H9 (cell line): ENCODE measurements at regions not wholly inside any gene's neighbourhood (a gene's known extent, or its start where the extent isn't known, plus 50 kb on each side); places are given as distances from the start of the nearest gene placed in this dataset.

Source experiments
- DNase-seq: peaks from one replicate; pipeline ENCODE4 v3.0.0-alpha.2; 2017
- H2AFZ ChIP-seq: one replicate; pipeline ENCODE4 v1.6.1; 2013; ENCODE audit warnings: mild to moderate bottlenecking, low read length, control low read depth, moderate library complexity
- H2AK5ac ChIP-seq: 2 replicates; pipeline ENCODE4 v1.6.1; 2013; ENCODE audit warnings: low read length, control low read depth, mixed read lengths; ENCODE audit not compliant: insufficient read length
- H2BK120ac ChIP-seq: one replicate; pipeline ENCODE4 v1.6.1; 2013; ENCODE audit warnings: low read depth, mild to moderate bottlenecking, low read length, control low read depth, inconsistent platforms; ENCODE audit not compliant: poor library complexity, severe bottlenecking
- H2BK12ac ChIP-seq: 2 replicates; pipeline ENCODE4 v1.6.1; 2013; ENCODE audit warnings: low read length, control low read depth, mixed read lengths, low read depth; ENCODE audit not compliant: insufficient read length
- H2BK15ac ChIP-seq: 2 replicates; pipeline ENCODE4 v1.6.1; 2013; ENCODE audit warnings: low read depth, low read length, control low read depth
- H2BK20ac ChIP-seq: one replicate; pipeline ENCODE4 v1.6.1; 2013; ENCODE audit warnings: low read depth, mild to moderate bottlenecking, low read length, control low read depth, inconsistent platforms; ENCODE audit not compliant: poor library complexity, severe bottlenecking
- H2BK5ac ChIP-seq: 2 replicates; pipeline ENCODE4 v1.6.1; 2013; ENCODE audit warnings: low read length, control low read depth, mixed read lengths; ENCODE audit not compliant: insufficient read length
- H3K14ac ChIP-seq: 2 replicates; pipeline ENCODE4 v1.6.1; 2013; ENCODE audit warnings: low read length, control low read depth; ENCODE audit not compliant: insufficient read depth
- H3K18ac ChIP-seq: 2 replicates; pipeline ENCODE4 v1.6.1; 2013; ENCODE audit warnings: low read depth, mild to moderate bottlenecking, mixed read lengths, low read length, control low read depth; ENCODE audit not compliant: insufficient read length
- H3K23ac ChIP-seq: 2 replicates; pipeline ENCODE4 v1.6.1; 2013; ENCODE audit warnings: low read length, control low read depth, mixed read lengths, low read depth; ENCODE audit not compliant: insufficient read length
- H3K23me2 ChIP-seq: 2 replicates; pipeline ENCODE4 v1.6.1; 2013; ENCODE audit warnings: low read depth, mild to moderate bottlenecking, mixed read lengths, low read length, control low read depth; ENCODE audit not compliant: insufficient read length, poor library complexity, severe bottlenecking
- H3K27ac ChIP-seq: 2 replicates; pipeline ENCODE4 v1.5.1; 2013; ENCODE audit warnings: low read length, control low read depth, mixed read lengths, low read depth; ENCODE audit not compliant: insufficient read length
- H3K27me3 ChIP-seq: 2 replicates; pipeline ENCODE4 v1.6.1; 2013; ENCODE audit warnings: low read length, control low read depth, inconsistent platforms; ENCODE audit not compliant: insufficient read depth
- H3K4ac ChIP-seq: 2 replicates; pipeline ENCODE4 v1.6.1; 2013; ENCODE audit warnings: low read depth, mild to moderate bottlenecking, control low read depth, inconsistent platforms, low read length, moderate library complexity
- H3K4me1 ChIP-seq: 2 replicates; pipeline ENCODE4 v1.6.1; 2013; ENCODE audit warnings: low read length, control low read depth, inconsistent platforms; ENCODE audit not compliant: insufficient read depth
- H3K4me2 ChIP-seq: 2 replicates; pipeline ENCODE4 v1.6.1; 2013; ENCODE audit warnings: low read length, control low read depth, mixed read lengths; ENCODE audit not compliant: insufficient read length, insufficient read depth
- H3K56ac ChIP-seq: 2 replicates; pipeline ENCODE4 v1.6.1; 2013; ENCODE audit warnings: low read depth, mild to moderate bottlenecking, mixed read lengths, low read length, control low read depth; ENCODE audit not compliant: insufficient read length
- H3K79me1 ChIP-seq: 2 replicates; pipeline ENCODE4 v1.6.1; 2013; ENCODE audit warnings: low read depth, mild to moderate bottlenecking, moderate library complexity, low read length, control low read depth, inconsistent platforms; ENCODE audit not compliant: insufficient read depth, poor library complexity, severe bottlenecking
- H3K79me2 ChIP-seq: 2 replicates; pipeline ENCODE4 v1.6.1; 2013; ENCODE audit warnings: low read length, control low read depth, inconsistent platforms; ENCODE audit not compliant: insufficient read depth
- H3K9ac ChIP-seq: 2 replicates; pipeline ENCODE4 v1.6.1; 2013; ENCODE audit warnings: low read length, control low read depth, mixed read lengths; ENCODE audit not compliant: insufficient read length; ENCODE audit errors: extremely low read depth
- H3K9me3 ChIP-seq: one replicate; pipeline ENCODE4 v1.6.1; 2013; ENCODE audit warnings: low read depth, low read length, inconsistent platforms; ENCODE audit not compliant: control insufficient read depth
- H3T11ph ChIP-seq: one replicate; pipeline ENCODE4 v1.6.1; 2013; ENCODE audit warnings: mild to moderate bottlenecking, low read length, control low read depth, inconsistent platforms
- H4K20me1 ChIP-seq: one replicate; pipeline ENCODE4 v1.6.1; 2013; ENCODE audit not compliant: control insufficient read depth, insufficient read length, insufficient read depth
- H4K5ac ChIP-seq: 2 replicates; pipeline ENCODE4 v1.6.1; 2013; ENCODE audit warnings: low read depth, mild to moderate bottlenecking, mixed read lengths, low read length, control low read depth; ENCODE audit not compliant: insufficient read length
- H4K8ac ChIP-seq: replicated peaks from 2 replicates; pipeline ENCODE4 v1.6.1; 2013; ENCODE audit warnings: low read length, control low read depth, mixed read lengths, low read depth; ENCODE audit not compliant: insufficient read length
- H4K91ac ChIP-seq: 2 replicates; pipeline ENCODE4 v1.6.1; 2013; ENCODE audit warnings: low read depth, mild to moderate bottlenecking, moderate library complexity, mixed read lengths, low read length, control low read depth; ENCODE audit not compliant: insufficient read length
- H3K27ac Mint-ChIP-seq, 3 experiments: 2 replicates in 2 of 3; 3 replicates in 1 of 3; pipeline ENCODE4 v1.8.0; 2020 to 2021; ENCODE audit warnings: mixed read lengths in 3 of 3, mild to moderate bottlenecking in 1 of 3, moderate library complexity in 1 of 3
- H3K27me3 Mint-ChIP-seq: 2 replicates; pipeline ENCODE4 v1.8.0; 2021; ENCODE audit warnings: low read depth, mild to moderate bottlenecking, moderate library complexity, mixed read lengths
- H3K36me3 Mint-ChIP-seq, 3 experiments: 2 replicates in 2 of 3; 3 replicates in 1 of 3; pipeline ENCODE4 v1.8.0; 2020 to 2021; ENCODE audit warnings: low read depth in 3 of 3, mixed read lengths in 3 of 3; ENCODE audit not compliant: insufficient read depth in 1 of 3
- H3K4me1 Mint-ChIP-seq, 2 experiments: 2 replicates each; pipeline ENCODE4 v1.8.0; 2020; ENCODE audit warnings: mixed read lengths in 2 of 2
- H3K4me3 Mint-ChIP-seq, 2 experiments: 2 replicates in 1 of 2; 3 replicates in 1 of 2; pipeline ENCODE4 v1.8.0; 2020 to 2021; ENCODE audit warnings: mild to moderate bottlenecking in 2 of 2, mixed read lengths in 2 of 2, moderate library complexity in 1 of 2
- H3K9me3 Mint-ChIP-seq, 2 experiments: 2 replicates in 1 of 2; 3 replicates in 1 of 2; pipeline ENCODE4 v1.8.0; 2020; ENCODE audit warnings: mild to moderate bottlenecking in 2 of 2, mixed read lengths in 2 of 2, moderate library complexity in 1 of 2
- WGBS: extraction: QIAGEN DNeasy Blood & Tissue Kit; methylation state at CpG from one replicate; pipeline ENCODE4 v1.1.7; 2013; ENCODE audit warnings: missing lambda C conversion rate, low lambda C conversion rate, mixed read lengths; ENCODE audit not compliant: insufficient read length; ENCODE audit errors: extremely low coverage; 5-methylcytosine and 5-hydroxymethylcytosine counted together
- TF ChIP-seq, protein P1 (sequence below): fragments of 200-600 bp; sonication (generic); conservative IDR thresholded peaks from 3 replicates; pipeline ENCODE4 v1.8.0; 2021; ENCODE audit warnings: antibody characterized with exemption, mild to moderate bottlenecking

DNA sequence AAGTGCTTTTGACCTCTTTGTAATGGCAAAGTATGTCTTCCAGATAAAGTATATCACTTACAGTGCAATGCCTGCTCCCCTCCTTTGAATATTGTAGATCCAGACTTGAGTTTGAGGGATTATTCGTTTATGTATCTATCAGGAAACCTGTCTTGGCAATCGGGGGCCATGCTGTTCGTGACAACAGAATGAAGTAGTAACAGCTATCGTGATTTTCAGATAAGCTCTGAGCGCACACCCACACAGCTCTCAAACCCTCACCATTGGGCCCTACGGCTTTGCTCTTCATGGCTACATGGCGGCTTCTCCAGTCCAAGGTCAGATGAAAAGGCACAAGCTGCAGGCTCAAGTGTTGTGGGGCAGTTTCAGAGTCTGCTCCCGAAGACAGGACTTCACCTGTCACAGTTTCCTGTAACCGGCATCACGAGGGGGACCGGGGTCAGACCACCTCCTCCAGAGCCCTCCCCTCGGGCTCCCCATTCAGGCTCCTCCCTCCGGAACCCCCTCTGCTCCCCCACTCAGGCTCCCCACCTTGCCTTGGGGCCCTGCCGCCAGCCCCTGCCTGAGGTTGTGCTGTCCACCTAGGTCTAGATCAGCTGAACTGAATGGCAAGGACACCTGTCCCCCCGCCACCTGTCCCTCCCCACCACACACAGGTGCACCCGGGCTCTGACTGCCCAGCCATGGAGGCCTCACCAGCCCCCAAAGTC lies 292.5 kb upstream of the SALL3 start:
- Histone ChIP-seq H2AK5ac (no peak overlapping the region), H3K4me1 (no peaks in the 10 kb centered on the region), H4K91ac (no peak overlapping the region), H3K23me2 (no peaks in the 10 kb centered on the region), H2BK20ac (no peak overlapping the region), H3K4me2 (no peak overlapping the region), H3K9me3 (no peaks in the 10 kb centered on the region), H4K20me1 (no peaks in the 10 kb centered on the region), H4K8ac (no peak overlapping the region), H3K27ac (no peak overlapping the region), H2BK15ac (no peak overlapping the region), H3K79me1 (no peaks in the 10 kb centered on the region), H3K18ac (no peak overlapping the region), H3K56ac (no peak overlapping the region), H4K5ac (no peak overlapping the region), H3K23ac (no peak overlapping the region), H3K9ac (no peak overlapping the region), H2AFZ (no peak overlapping the region), H2BK120ac (no peak overlapping the region), H3K14ac (no peak overlapping the region), H3K79me2 (no peaks in the 10 kb centered on the region), H3K4ac (no peak overlapping the region), H3K27me3 (no peaks in the 10 kb centered on the region), H2BK12ac (no peak overlapping the region), H2BK5ac (no peak overlapping the region), H3T11ph (no peak overlapping the region)
- Mint-ChIP-seq H3K9me3 (no peaks in the 10 kb centered on the region; a peak in 1 of 5 replicates), H3K27me3 (peaks cover 4% of the 10 kb centered on the region), H3K27ac (no peak overlapping the region), H3K36me3 (no peaks in the 10 kb centered on the region), H3K4me3 (no peak overlapping the region), H3K4me1 (peaks cover 3 to 4% of the 10 kb centered on the region in 2 experiments; a peak in 2 of 4 replicates)
- no CpG with 5 or more reads among the region's 16 CpGs for WGBS
- DNase-seq = no peak
- TF ChIP-seq, protein P1, sequence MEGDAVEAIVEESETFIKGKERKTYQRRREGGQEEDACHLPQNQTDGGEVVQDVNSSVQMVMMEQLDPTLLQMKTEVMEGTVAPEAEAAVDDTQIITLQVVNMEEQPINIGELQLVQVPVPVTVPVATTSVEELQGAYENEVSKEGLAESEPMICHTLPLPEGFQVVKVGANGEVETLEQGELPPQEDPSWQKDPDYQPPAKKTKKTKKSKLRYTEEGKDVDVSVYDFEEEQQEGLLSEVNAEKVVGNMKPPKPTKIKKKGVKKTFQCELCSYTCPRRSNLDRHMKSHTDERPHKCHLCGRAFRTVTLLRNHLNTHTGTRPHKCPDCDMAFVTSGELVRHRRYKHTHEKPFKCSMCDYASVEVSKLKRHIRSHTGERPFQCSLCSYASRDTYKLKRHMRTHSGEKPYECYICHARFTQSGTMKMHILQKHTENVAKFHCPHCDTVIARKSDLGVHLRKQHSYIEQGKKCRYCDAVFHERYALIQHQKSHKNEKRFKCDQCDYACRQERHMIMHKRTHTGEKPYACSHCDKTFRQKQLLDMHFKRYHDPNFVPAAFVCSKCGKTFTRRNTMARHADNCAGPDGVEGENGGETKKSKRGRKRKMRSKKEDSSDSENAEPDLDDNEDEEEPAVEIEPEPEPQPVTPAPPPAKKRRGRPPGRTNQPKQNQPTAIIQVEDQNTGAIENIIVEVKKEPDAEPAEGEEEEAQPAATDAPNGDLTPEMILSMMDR = no peak
